Naive thymus-derived CD8-positive, alpha-beta T cell (primary cell): ENCODE measurements at regions not wholly inside any gene's neighbourhood (a gene's known extent, or its start where the extent isn't known, plus 50 kb on each side); places are given as distances from the start of the nearest gene placed in this dataset.

Source experiments
- ATAC-seq, 2 donors: fragments of 150-1000 bp; cut with Tn5 transposase in 1 of 2; sonication (Bioruptor Pico), chemical (Tn5 transposase) in 1 of 2; 1 replicate in 1 of 2; 2 replicates in 1 of 2; pipeline ENCODE4 v1.10.0; 2021; ENCODE audit warnings: mild to moderate bottlenecking in 2 of 2, moderate library complexity in 2 of 2
- POLR2A ChIA-PET: fragments of 350-600 bp; sonication (Branson Sonifier 250); formaldehyde crosslinking; loops from one replicate; lab custom pipeline; 2021; ENCODE audit warnings: antibody characterized with exemption; lab: Charles Lee
- DNase-seq, 10 donors: peaks; one replicate each; pipeline versions ENCODE4 v3.0.0 to v3.0.0-alpha.2; 2020 to 2022
- H3K27ac Mint-ChIP-seq, 10 donors: one replicate each; pipeline ENCODE4 v1.8.0; 2020 to 2022; ENCODE audit warnings: mild to moderate bottlenecking in 10 of 10, mixed read lengths in 10 of 10, moderate library complexity in 4 of 10, inconsistent platforms in 1 of 10
- H3K27me3 Mint-ChIP-seq, 5 donors: one replicate each; pipeline ENCODE4 v1.8.0; 2021 to 2022; ENCODE audit warnings: mixed read lengths in 5 of 5
- H3K36me3 Mint-ChIP-seq, 3 donors: one replicate each; pipeline ENCODE4 v1.8.0; 2020 to 2022; ENCODE audit warnings: mixed read lengths in 3 of 3, mild to moderate bottlenecking in 2 of 3, inconsistent platforms in 1 of 3
- H3K4me1 Mint-ChIP-seq, 4 donors: one replicate each; pipeline ENCODE4 v1.8.0; 2021 to 2022; ENCODE audit warnings: mixed read lengths in 4 of 4
- H3K4me3 Mint-ChIP-seq, 10 donors: one replicate each; pipeline ENCODE4 v1.8.0; 2020 to 2022; ENCODE audit warnings: mild to moderate bottlenecking in 10 of 10, mixed read lengths in 10 of 10, moderate library complexity in 6 of 10, inconsistent platforms in 1 of 10
- H3K9me3 Mint-ChIP-seq, 9 donors: one replicate each; pipeline ENCODE4 v1.8.0; 2020 to 2022; ENCODE audit warnings: mixed read lengths in 9 of 9, mild to moderate bottlenecking in 3 of 9, inconsistent platforms in 1 of 9, moderate library complexity in 1 of 9

DNA sequence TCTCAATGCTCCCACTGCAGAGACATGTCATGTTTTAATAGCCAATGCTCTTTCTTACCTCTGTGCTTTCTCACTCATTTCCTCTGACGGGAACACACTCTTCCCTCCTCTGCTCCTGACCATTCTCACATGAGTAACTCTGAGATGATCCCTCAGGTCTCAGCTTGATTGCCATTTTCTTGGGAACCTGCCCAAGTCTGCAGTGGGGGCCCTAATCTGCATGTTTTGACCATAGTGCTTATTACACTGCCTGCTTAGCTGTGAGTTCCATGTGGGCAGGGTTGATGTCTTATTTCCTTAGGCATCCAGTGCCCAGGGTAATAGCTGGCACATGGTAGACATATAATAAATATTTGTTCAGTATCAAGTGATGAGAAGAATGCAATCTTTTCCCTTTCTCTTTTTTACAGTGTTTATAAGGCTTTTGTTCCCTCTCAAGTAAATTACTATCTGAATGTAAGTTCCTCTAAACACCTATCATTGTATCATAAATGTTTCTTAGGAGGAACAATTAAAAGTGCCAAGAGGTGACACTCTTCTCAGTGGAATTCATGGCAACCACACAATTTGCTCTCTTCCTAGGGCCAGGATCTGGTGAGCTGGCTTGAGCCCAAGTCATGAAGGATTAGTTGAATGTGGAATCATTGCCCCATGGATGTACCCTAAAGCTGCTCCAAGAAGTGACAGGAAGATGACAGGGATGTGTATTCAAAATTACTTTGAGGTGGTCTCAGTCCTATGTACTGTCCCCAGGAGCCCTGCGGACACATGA, 485.4 kb upstream of the USP24 start:
- Mint-ChIP-seq H3K9me3 (no peaks in the 10 kb centered on the region), H3K27ac (no peak overlapping the region), H3K36me3 (no peaks in the 10 kb centered on the region), H3K4me3 (no peak overlapping the region), H3K4me1 (no peaks in the 10 kb centered on the region), H3K27me3 (peaks cover 1 to 23% (median 9%) of the 10 kb centered on the region in 5 donors)
- POLR2A ChIA-PET = no interaction called here
- DNase-seq (no peak), ATAC-seq (no peak)

DNA sequence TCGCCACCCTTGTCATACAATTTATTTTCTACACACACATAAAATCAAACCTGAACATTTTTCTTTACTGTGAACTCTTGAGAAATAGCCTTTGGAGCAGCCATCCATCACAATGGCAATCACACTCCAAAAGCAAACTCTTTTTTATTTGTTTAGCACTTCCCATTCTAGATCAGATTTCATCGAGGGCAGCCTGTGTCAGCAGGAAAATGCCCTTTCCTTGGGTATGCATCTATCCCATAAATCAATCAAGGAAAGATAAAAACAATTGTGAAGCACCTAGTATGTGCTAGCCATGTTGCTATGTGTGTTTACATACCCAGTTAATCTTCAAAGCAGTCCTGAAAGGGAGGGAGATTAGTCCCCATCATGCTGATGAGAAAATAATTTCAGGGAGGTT, 484.1 kb upstream of the USP24 start:
- no peaks in the 10 kb centered on the region for H3K4me1 Mint-ChIP-seq
- peaks cover 1 to 16% (median 7%) of the 10 kb centered on the region in 5 donors for H3K27me3 Mint-ChIP-seq
- ATAC-seq (no peak), DNase-seq (no peak)
- no peaks in the 10 kb centered on the region for H3K9me3 Mint-ChIP-seq
- no peaks in the 10 kb centered on the region for H3K36me3 Mint-ChIP-seq
- H3K4me3 Mint-ChIP-seq = no peak overlapping the region
- POLR2A ChIA-PET = no interaction called here
- no peak overlapping the region for H3K27ac Mint-ChIP-seq

DNA sequence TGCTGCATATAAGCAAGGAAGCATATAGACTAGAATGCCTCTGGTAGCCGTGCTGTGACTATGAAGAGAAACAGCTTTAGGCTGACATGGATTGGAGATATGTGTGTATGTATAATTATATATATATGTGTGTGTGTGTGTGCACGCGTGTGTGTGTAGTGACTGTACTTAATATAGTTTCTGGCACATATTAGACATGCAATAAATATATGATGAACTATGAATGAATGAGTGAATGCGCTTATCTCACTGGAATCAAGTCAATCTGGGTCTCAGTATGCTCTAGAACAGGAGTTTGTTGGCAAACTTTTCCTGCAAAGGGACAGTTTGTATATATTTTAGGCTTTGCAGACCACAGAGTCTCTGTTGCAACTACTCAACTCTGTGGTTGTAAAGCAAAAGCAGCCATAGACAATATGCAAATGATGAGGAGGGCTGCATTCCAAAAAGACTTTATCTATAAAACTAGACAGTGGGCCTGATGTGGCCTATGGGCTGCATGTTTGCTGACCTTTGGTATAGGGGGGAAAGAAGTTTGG, 482.9 kb upstream of the USP24 start:
- POLR2A ChIA-PET = no interaction called here
- Mint-ChIP-seq H3K27me3 (peaks cover 1 to 12% (median 5%) of the 10 kb centered on the region in 5 donors), H3K4me1 (no peaks in the 10 kb centered on the region), H3K36me3 (no peaks in the 10 kb centered on the region), H3K4me3 (no peak overlapping the region), H3K9me3 (no peaks in the 10 kb centered on the region), H3K27ac (no peak overlapping the region)
- no peak for DNase-seq
- no peak for ATAC-seq

DNA sequence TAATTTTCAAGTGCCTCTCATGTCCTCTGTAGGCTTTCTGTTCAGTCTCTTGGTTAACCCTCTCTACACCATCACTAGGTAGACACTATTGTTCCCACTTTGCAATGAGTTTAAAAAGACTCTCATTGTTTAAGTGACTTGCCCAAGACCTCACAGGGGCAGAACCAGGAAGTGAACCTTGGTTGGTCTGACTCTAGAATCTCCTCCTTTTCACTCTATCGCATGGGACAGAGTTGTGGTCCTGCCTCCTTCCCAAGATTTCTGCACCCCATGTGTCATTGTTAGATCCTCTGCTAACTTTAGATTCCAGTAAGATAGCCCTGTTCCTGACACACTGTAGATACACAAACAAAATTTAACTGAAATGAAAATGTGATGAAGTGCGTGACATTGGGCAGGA, 481.7 kb upstream of the USP24 start:
- POLR2A ChIA-PET = no interaction called here
- Mint-ChIP-seq H3K4me3 (no peak overlapping the region), H3K27ac (no peak overlapping the region), H3K4me1 (no peaks in the 10 kb centered on the region), H3K27me3 (peaks cover 0 to 10% (median 1%) of the 10 kb centered on the region in 5 donors), H3K36me3 (no peaks in the 10 kb centered on the region), H3K9me3 (no peaks in the 10 kb centered on the region)
- no peak for DNase-seq
- no peak for ATAC-seq

DNA sequence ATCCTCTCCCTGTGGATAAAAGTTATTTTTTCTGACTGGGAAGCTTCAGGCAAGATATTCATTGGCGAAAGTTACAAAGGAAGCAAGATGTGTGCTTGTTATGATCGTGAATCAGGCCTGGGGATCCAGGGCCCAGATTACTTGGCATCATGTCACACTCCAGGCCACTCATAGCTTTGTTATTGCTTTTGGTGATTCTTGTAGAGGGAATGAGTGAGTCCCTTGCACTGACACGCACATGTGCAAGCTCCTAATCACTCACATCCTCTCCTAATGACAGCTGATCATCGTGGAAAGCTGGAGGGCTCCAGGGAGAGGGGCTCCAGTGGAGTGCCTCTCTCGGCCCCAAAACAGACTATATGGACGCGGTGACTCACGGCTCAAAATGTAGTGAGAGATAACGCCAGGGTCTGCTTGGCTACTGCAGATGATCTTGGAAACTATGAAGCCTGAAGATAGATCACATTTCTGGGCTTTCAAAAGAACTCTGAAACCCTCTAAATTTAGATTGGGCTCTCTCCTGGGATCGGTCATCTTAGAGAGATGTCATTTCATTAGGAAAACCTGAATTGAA, 481.1 kb upstream of the USP24 start:
- no peaks in the 10 kb centered on the region for H3K36me3 Mint-ChIP-seq
- peaks cover 0 to 7% (median 1%) of the 10 kb centered on the region in 5 donors for H3K27me3 Mint-ChIP-seq
- POLR2A ChIA-PET = no interaction called here
- H3K27ac Mint-ChIP-seq = no peak overlapping the region
- no peaks in the 10 kb centered on the region for H3K9me3 Mint-ChIP-seq
- no peak overlapping the region for H3K4me3 Mint-ChIP-seq
- ATAC-seq = no peak
- no peaks in the 10 kb centered on the region for H3K4me1 Mint-ChIP-seq
- DNase-seq = no peak

DNA sequence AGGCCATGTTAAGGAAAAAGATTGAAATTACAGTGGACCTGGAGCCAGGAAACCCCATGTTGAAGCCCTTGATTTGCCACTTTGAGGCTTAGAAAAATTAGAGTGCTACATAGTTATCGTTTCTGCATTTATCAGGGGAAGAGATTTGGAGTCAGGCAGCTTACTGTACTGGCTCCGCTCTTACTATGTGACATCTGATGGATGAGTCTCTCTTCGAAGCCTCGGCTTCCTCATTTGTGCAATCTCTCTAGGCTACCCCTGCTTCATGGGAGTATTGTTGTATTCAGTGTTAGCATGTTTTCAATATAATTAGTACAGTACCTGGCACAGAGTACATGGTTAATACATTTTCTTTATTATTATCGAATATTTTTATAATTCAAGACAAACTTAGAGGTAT, 480.4 kb upstream of the USP24 start:
- Mint-ChIP-seq H3K4me1 (no peaks in the 10 kb centered on the region), H3K9me3 (no peaks in the 10 kb centered on the region), H3K4me3 (no peak overlapping the region), H3K36me3 (no peaks in the 10 kb centered on the region), H3K27me3 (peaks cover 0 to 6% (median 3%) of the 10 kb centered on the region in 5 donors), H3K27ac (no peak overlapping the region)
- POLR2A ChIA-PET = no interaction called here
- no peak for DNase-seq
- no peak for ATAC-seq

DNA sequence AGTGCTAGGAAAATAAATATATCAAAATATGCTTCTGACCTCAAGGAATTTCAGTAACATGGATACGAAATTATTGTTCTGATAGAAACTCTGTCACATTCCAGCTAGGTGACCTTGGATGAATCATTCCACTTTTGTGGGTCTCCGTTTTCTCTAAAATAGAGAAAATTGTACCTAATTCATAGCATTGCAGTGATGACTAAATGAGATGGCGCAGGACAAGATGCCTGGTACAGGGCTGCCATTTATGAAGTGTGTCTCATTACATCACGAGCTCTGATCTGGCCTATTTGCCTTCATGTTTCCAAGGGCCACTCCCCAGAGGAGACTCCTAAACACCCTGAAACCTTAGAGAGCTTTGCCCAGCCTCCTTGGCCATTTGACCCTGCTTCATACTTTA, 480.0 kb upstream of the USP24 start:
- DNase-seq (no peak), ATAC-seq (no peak)
- Mint-ChIP-seq H3K4me3 (no peak overlapping the region), H3K27ac (no peak overlapping the region), H3K9me3 (no peaks in the 10 kb centered on the region), H3K27me3 (peaks cover 0 to 4% (median 3%) of the 10 kb centered on the region in 5 donors), H3K4me1 (no peaks in the 10 kb centered on the region), H3K36me3 (no peaks in the 10 kb centered on the region)
- POLR2A ChIA-PET = no interaction called here

DNA sequence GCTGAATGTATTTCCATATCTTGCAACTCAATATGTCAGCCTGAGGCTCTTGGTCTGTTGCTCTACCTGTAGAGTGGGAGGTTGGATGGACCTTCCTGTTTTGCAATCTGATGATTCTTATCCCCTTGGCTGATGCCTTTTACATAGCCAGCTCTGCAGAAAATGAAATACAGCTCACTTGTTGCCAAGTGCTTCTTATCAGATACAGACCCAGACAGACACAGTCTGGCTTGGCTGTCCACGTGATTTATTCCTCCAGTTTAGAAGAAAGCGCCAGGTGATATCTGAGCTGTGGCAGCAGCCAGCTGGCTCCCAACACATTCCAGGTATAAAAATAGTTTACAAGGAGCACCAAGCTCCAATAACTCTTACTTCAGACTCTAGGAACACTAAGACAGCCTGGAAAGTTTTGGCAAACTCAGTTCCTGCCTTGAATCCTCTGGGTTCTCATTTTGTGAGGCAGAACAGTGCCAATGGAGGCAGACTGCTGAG, 479.2 kb upstream of the USP24 start:
- Mint-ChIP-seq H3K4me1 (no peaks in the 10 kb centered on the region), H3K9me3 (no peaks in the 10 kb centered on the region), H3K27me3 (peaks cover 3 to 7% (median 5%) of the 10 kb centered on the region in 5 donors), H3K36me3 (no peaks in the 10 kb centered on the region), H3K27ac (no peak overlapping the region), H3K4me3 (no peak overlapping the region)
- DNase-seq (no peak), ATAC-seq (no peak)
- POLR2A ChIA-PET = no interaction called here

DNA sequence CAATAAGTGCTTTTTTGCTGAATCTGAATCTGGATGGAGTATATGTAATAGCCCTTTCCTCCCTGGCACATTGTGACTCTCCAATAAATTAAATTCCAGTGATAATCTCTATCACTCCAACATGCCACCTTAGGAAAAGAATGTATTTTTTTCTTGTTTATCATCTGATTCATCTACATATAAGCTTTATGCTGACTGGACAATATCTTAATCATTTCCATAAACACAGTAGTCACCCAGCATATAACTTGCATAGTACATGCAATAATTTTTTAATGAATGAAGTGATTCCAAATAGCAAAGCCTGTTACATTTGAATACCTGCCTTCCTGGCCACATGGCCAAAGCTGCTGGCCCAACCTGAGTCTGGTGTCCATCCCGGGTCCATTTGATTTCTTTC, 477.6 kb upstream of the USP24 start:
- H3K4me1 Mint-ChIP-seq = no peaks in the 10 kb centered on the region

DNA sequence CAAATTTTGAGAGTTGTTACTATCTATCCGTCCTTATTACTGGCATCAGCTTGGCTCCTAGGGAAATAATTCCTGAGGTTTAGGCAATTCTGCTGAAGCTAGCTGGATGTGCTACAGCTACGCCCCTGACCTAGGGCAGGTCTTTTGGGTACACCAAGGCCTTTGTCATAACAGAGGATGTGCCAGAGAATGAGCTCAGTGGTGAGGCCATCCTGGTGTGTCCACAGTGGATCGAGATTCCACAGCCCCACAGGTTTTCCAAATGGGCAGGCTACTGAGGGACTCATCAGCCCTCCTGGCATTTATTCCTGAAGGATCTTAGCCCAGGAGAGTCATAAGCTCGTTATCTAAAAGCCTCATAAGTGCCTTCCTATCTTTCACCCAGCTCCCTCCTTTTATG, 475.2 kb upstream of the USP24 start:
- ATAC-seq (no peak), DNase-seq (no peak)
- Mint-ChIP-seq H3K27me3 (peaks cover 10 to 35% (median 19%) of the 10 kb centered on the region in 5 donors), H3K36me3 (no peaks in the 10 kb centered on the region), H3K4me1 (no peaks in the 10 kb centered on the region), H3K4me3 (no peak overlapping the region), H3K27ac (no peak overlapping the region), H3K9me3 (no peaks in the 10 kb centered on the region)
- POLR2A ChIA-PET = no interaction called here

More for the DNA sequence above, 477.6 kb upstream of the USP24 start:
- no peaks in the 10 kb centered on the region for H3K36me3 Mint-ChIP-seq
- ATAC-seq = no peak
- no peak for DNase-seq
- peaks cover 9 to 21% (median 11%) of the 10 kb centered on the region in 5 donors for H3K27me3 Mint-ChIP-seq
- POLR2A ChIA-PET = no interaction called here
- H3K4me3 Mint-ChIP-seq = no peak overlapping the region
- H3K27ac Mint-ChIP-seq = no peak overlapping the region
- no peaks in the 10 kb centered on the region for H3K9me3 Mint-ChIP-seq

DNA sequence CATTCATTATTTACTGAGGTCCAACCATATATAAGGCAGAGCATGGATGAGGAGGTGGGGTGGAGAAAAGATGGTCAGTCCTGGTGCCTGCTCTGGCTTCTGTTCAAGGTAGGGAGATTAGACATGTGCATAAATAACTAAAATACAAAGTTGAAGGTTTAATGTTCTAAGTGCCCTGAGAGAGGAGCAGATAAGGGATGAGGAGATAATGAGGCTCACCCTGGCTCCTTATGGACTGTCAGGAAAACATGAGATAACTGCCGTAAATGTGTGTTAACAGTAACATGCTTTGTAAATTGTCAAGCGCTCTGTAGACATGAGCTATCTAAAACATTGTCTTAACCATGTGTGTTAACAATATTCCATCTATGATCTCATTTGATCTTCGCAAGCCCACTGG, 474.6 kb upstream of the USP24 start:
- no peak for DNase-seq
- Mint-ChIP-seq H3K36me3 (no peaks in the 10 kb centered on the region), H3K4me1 (no peaks in the 10 kb centered on the region), H3K9me3 (no peaks in the 10 kb centered on the region), H3K4me3 (no peak overlapping the region), H3K27me3 (peaks cover 10 to 35% (median 19%) of the 10 kb centered on the region in 5 donors), H3K27ac (no peak overlapping the region)
- ATAC-seq = no peak
- POLR2A ChIA-PET = no interaction called here

DNA sequence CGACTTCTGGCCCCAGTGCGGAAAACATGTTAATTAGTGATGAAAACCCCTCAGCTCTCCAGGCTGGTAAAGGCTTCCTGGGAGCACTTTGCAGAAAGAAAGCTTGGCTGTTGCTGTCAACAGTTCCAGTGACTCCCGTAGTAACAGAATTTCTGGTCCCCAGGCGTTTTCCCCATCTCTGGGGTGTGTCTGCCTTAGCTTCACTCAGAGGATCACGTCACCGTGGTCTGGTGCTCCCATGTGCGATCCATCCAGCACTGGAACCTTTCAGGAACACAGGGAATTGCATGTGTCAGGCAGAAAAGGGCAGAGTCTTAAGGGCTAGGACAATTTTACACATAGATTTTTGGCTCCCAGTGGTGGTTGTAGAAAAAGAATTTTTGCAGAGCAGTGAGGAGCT, 470.4 kb upstream of the USP24 start:
- H3K4me1 Mint-ChIP-seq = no peaks in the 10 kb centered on the region
- H3K27ac Mint-ChIP-seq = no peak overlapping the region
- ATAC-seq (no peak), DNase-seq (no peak)
- H3K9me3 Mint-ChIP-seq = peaks cover 0 to 7% (median 0%) of the 10 kb centered on the region in 9 donors
- H3K27me3 Mint-ChIP-seq = peaks cover 11 to 48% (median 17%) of the 10 kb centered on the region in 5 donors
- no peak overlapping the region for H3K4me3 Mint-ChIP-seq
- H3K36me3 Mint-ChIP-seq = no peaks in the 10 kb centered on the region
- POLR2A ChIA-PET = no interaction called here

DNA sequence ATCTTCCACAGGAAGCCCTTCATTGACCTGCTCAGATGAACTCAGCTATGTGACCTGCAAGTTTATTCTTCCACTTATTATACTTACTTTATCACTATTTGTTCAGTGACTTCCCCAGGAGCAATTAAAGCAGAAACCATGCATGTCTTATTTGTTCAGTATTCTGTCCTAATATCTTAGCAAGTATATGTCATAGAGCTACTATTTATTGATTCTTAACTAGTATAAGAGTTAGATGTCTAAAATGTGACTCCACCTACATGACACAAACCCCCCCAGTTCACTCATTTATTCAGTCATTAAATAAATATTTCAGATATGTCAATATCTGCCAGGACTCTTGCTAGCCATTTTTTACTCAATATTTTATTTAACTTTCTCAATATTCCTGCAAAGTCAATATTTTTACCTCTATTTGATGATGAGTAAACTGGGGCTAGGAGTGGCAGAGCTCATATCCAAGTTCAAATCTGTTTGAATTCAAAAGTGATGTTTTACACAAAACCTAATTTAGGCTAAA, 469.0 kb upstream of the USP24 start:
- Mint-ChIP-seq H3K4me3 (no peak overlapping the region), H3K27me3 (peaks cover 12 to 40% (median 17%) of the 10 kb centered on the region in 5 donors), H3K27ac (no peak overlapping the region), H3K36me3 (no peaks in the 10 kb centered on the region), H3K4me1 (no peaks in the 10 kb centered on the region), H3K9me3 (peaks cover 0 to 7% (median 0%) of the 10 kb centered on the region in 9 donors)
- POLR2A ChIA-PET = no interaction called here
- ATAC-seq (no peak), DNase-seq (no peak)
